Epithelial cell of esophagus (primary cell): ENCODE measurements at regions not wholly inside any gene's neighbourhood (a gene's known extent, or its start where the extent isn't known, plus 50 kb on each side); places are given as distances from the start of the nearest gene placed in this dataset.

Experiments used
- DNase-seq: peaks from one replicate; pipeline ENCODE4 v3.0.0; 2010; ENCODE audit warnings: low read depth
- H3K4me3 ChIP-seq: 2 replicates; pipeline ENCODE4 v1.5.1; 2011; ENCODE audit warnings: mild to moderate bottlenecking, low read length, control low read depth
- CTCF ChIP-seq: IDR thresholded peaks from 2 replicates; pipeline ENCODE4 v1.5.1; 2011; ENCODE audit warnings: low read depth, mild to moderate bottlenecking, low read length, control low read depth, inconsistent platforms; ENCODE audit not compliant: insufficient read depth; ENCODE audit errors: missing control alignments

GRCh38 chr22:22073769-22074561 is 91.4 kb upstream of the TOP3B start:
- no peak for DNase-seq
- no peak for TF ChIP-seq CTCF
- H3K4me3 ChIP-seq: no peak overlapping the region

DNA sequence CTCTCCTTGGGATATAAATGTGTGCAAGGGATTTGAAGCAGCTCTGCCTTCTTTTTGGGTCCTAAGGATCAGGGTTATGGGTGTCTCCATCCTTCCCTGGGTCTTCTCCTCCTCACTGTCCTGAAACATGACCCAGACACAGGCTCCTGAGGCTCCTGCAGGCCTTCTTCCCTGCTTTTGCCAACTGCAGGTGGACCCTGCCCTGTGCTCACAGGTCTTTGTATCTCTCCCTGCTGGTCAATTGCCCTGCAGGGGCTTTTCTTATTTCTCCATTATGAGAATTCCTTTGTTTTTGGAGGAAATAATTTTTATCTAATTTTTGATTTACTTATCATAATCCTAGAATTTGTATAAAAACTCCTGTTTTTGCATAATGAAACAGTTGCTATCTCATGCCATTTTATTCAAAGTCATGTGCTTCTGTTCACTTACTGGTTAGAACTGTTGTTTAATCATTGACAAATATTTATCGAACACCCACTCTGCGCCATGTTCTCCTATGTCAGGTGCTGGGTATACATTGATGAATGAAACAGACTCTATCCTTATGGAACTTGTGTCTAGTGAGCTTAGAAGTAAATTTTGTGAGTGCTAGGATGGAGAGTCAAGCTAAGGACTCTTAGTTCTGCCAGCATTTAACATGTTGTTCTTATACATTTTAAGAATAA is 89.7 kb upstream of the TOP3B start:
- H3K4me3 ChIP-seq: no peak overlapping the region
- TF ChIP-seq CTCF: no peak
- DNase-seq: no peak

DNA sequence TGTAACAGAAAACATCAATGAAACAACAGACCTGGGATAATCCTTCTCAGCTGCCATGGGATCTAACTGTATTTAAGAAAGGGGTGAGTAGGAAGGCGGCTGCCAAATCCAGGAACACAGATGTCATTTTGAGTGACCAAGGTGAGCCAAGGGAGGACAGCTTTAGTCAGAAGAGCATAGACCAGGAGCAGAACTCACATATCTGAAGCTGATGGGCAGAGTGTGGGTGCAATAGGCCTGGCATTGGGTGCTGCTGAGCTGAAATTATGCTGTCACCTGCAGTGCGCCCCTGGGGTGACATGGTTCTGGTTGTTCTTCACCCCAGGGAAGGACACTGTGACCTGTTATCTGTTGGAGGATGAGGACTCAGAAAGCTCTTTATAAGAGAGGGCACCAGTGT is 88.9 kb upstream of the TOP3B start:
- TF ChIP-seq CTCF: no peak
- DNase-seq: no peak
- H3K4me3 ChIP-seq: no peak overlapping the region

DNA sequence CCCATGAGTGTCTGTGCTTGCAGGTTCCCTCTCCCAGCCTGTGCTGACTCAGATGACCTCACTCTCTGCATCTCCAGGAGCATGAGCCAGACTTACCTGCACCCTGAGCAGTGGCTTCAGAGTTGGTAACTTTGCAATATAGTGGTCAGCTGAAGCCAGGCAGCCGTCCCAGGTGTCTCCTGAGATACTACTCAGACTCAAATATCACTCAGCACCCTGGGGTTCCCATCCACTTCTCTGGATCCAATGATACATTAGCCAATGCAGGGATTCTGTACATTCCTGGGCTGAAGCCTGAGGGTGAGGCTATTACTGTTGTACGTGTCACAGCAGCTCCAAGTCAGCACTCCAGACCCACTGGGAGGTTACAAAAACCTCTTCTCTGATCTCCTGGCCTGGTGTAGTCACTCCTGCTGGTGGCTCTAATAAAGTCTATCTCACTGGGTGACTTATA is 87.8 kb upstream of the TOP3B start:
- H3K4me3 ChIP-seq: no peak overlapping the region
- peak; percentile 95 for DNase-seq
- no peak for TF ChIP-seq CTCF

DNA sequence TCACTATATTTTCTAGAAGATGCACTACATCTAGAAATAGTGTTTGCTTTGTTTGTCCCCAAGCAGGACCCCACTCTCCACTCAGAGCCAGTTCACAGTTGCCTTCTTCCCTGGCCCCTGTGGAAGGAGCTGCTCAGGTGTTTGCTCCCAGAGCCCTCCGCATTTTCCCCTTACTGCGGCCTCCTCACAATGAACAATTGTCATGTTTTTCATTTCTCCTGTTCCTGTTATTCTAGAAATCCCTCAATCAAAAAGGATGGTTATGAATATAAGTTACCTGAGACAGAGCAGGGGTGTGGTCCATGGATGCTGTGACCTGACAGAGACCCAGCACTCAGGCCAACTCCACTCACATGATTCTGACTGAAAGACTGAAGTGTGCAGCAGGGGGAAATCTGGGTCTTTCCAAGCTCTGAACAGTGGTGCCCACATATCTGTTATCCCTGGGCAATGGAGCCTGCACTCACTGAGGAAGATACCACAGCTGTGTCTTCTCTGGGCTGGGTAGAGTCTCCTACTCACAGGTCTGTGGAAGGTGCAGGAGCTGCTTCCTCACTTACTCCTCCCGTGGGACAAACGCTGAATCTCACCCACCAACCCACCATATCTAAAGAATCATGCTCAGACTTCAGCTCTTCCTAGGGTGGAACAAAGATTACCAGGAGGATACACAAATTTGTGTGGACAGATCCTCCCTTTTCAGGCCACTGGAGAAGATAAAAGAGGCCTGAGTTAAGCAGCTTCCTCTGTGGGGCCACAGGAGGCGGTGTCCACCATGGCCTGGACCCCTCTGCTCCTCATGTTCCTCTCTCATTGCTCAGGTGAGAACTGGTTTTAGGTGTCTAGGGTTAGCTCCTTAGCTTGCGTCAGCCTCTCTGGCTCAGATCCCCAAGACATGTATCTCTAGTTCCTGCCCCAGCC is 87.1 kb upstream of the TOP3B start:
- DNase-seq: no peak
- peak; percentile 21 for TF ChIP-seq CTCF
- H3K4me3 ChIP-seq: no peak overlapping the region

GRCh38 chr22:22068657-22069056 is 86.1 kb upstream of the TOP3B start:
- no peak overlapping the region for H3K4me3 ChIP-seq
- no peak for TF ChIP-seq CTCF
- DNase-seq: no peak
